GM12891 (cell line): ENCODE measurements at regions not wholly inside any gene's neighbourhood (a gene's known extent, or its start where the extent isn't known, plus 50 kb on each side); places are given as distances from the start of the nearest gene placed in this dataset.

ENCODE experiments used
- DNase-seq: peaks from one replicate; pipeline ENCODE4 v3.0.0; 2011; ENCODE audit warnings: low spot score; ENCODE audit not compliant: insufficient read length
- FAIRE-seq: peaks from 2 replicates; lab custom pipeline; 2011; peaks lifted over from hg19 to GRCh38; lab: Jason Lieb, UNC
- PAX5 ChIP-seq: IDR thresholded peaks from 2 replicates; pipeline ENCODE4 v1.6.1; 2011; ENCODE audit warnings: low read length, moderate library complexity, mild to moderate bottlenecking; ENCODE audit not compliant: insufficient read depth, severe bottlenecking
- POLR2A ChIP-seq: IDR thresholded peaks from 2 replicates; pipeline ENCODE4 v1.6.1; 2011; ENCODE audit warnings: low read depth, low read length, control low read depth
- POLR2AphosphoS5 ChIP-seq: IDR thresholded peaks from 2 replicates; pipeline ENCODE4 v1.6.1; 2011; ENCODE audit warnings: low read depth, low read length, control low read depth
- POU2F2 ChIP-seq: IDR thresholded peaks from 2 replicates; pipeline ENCODE4 v1.6.1; 2011; ENCODE audit warnings: low read depth, mild to moderate bottlenecking, control low read depth, low read length, moderate library complexity
- SPI1 ChIP-seq: IDR thresholded peaks from 2 replicates; pipeline ENCODE4 v1.6.1; 2011; ENCODE audit warnings: low read depth, low read length, control low read depth
- TAF1 ChIP-seq: IDR thresholded peaks from 2 replicates; pipeline ENCODE4 v1.6.1; 2011; ENCODE audit warnings: low read depth, low read length, control low read depth

DNA sequence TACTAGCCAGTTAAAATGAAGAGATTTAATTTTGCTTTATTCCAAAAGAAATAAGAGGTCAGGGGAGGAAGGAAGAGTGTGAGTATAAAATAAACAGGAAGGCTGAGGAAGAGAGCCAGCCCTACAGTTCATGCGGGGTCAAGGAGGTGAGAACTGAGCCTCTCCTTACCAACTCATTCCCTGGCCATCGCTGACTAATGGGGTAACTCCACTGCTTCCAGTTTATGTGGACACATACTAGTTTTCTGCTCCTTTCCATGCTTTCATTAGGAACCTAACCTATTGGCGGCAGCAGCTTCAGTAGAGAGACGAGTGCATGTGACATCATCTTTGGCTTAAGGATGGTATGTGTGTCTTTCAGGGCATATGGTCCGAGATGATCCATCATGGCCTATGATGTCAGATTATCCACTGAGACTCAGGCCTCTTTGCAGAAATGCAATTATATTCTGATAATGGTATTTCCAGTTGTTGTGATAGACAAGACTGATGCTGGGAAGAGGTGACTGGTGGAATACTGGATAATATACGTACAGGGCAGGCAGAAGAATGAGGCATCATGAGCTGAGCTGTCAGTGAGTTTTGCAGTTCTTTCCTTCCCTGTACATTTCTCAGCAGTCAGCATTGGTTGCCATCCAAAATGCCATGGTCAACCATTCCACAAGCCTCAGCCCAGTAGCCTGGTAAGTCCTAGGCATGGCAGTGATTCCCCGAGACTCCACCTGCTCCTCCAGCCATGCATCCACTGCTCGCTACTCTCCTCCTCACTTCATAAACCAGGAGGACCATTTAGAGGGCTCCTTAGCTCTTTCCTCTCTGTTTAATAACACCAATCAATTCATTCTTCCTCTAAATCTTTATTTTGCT is 184.6 kb upstream of the OSR1 start:
- FAIRE-seq = no peak
- DNase-seq = no peak
- TF ChIP-seq PAX5 (no peak), POU2F2 (no peak), SPI1 (no peak), POLR2AphosphoS5 (no peak), POLR2A (no peak), TAF1 (no peak)

DNA sequence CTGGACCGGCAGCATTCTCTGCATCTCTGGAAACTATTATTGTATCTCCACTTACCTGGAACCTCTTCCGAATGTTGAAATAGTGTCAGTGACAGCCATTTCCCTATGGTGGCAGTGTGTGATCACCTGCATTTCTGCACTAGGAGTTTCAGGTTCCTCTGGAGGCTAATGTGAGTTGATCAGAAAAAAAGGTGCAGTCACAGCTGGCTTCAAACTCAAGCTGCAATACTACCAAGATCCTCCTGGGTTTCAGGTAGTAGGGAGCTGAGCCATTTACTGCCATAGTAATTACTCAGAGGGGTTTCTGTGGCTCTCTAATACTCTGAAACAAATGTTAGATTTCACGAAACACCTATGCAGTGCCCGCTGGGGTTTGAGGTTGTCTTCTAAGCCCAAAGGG is 183.5 kb upstream of the OSR1 start:
- TF ChIP-seq PAX5 = no peak
- no peak for TF ChIP-seq TAF1
- TF ChIP-seq POU2F2 = no peak
- no peak for TF ChIP-seq SPI1
- no peak for TF ChIP-seq POLR2A
- TF ChIP-seq POLR2AphosphoS5 = no peak
- DNase-seq (no peak), FAIRE-seq (no peak)

DNA sequence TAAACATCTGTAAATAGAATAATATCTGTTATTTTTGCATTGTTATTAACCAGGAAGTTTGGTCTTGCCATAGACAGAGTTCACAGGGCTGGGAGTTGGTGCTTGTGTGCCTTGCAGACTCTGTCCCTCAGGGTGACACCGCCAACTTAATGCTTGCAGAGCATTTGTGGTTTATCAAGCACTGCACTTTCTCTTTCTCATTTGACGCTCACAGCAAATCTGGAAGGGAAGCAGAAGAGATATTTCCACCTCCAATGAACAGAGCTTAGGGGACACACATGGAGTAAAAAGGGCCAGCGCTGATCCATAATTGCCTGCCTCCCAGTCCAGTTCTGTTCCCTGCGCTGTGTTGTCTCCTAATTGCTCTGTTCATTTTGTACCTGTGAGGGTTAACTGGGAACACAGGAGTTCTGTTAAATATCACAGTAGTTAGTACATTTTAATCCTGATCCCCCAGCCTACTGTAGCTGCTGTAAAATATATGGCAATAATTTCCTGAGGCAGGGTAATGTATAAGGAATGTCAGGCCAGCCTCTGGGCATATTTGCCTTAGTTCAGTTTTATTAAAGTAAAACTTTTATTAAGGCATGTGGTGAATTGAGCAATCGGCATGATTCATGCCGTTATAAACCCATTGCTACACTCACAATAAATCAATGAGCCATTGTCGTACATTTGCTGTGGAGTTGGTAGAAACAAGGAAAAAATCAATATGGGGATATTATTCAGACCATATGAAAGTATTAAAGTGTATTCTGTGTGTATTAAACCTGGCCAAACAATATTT is 182.5 kb upstream of the OSR1 start:
- no peak for FAIRE-seq
- TF ChIP-seq POLR2A (no peak), POU2F2 (no peak), TAF1 (no peak), SPI1 (no peak), POLR2AphosphoS5 (no peak), PAX5 (no peak)
- DNase-seq = no peak

DNA sequence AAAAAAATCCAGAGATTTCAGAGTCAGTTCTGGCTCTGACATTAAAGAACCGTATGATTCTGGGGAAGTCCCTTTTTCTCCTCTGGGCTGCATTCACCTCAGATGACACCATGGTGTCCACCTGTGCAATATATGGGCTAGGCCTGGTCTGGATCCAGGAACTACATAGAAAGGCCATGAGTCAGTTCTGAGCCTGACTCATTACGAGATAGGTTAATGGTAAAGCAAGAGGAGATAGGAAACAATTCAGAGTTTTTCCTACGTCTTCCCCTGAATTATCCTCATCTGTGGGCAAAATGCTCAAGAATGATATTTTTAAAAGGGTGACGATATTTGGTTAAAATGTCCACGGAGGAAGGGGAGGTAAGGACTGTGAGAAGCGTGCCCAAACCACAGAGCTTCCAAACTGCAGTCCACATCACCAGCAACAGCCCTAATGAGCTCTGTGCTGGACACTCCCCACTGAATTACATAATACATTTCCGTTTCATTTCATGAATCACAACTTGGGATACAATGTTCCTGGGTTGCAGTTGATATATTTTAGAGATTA is 180.1 kb upstream of the OSR1 start:
- DNase-seq = no peak
- no peak for TF ChIP-seq TAF1
- TF ChIP-seq POLR2AphosphoS5 = no peak
- TF ChIP-seq POU2F2 = no peak
- TF ChIP-seq PAX5 = no peak
- TF ChIP-seq POLR2A = no peak
- no peak for TF ChIP-seq SPI1
- no peak for FAIRE-seq

DNA sequence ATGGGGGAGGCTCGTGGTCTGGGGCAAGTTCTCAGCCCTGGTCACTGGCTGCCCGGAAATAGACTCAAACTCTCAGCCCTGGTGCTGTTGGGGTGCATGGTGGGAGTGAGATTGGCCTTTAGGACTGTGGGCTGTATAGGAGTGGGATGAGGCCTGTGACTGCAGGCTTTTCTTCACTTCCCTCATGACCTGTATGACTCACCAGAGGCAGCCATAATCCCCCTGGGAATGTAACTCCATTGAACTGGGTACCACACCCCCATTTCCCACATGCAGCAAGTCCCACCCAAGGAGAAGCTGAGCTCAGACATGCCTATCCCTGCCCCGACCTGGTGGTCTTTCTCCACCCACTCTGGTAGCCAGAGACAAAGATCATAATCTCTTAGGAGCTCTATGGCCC is 177.7 kb upstream of the OSR1 start:
- TF ChIP-seq TAF1 (no peak), PAX5 (no peak), POU2F2 (no peak), POLR2AphosphoS5 (no peak), POLR2A (no peak), SPI1 (no peak)
- DNase-seq (no peak), FAIRE-seq (no peak)

DNA sequence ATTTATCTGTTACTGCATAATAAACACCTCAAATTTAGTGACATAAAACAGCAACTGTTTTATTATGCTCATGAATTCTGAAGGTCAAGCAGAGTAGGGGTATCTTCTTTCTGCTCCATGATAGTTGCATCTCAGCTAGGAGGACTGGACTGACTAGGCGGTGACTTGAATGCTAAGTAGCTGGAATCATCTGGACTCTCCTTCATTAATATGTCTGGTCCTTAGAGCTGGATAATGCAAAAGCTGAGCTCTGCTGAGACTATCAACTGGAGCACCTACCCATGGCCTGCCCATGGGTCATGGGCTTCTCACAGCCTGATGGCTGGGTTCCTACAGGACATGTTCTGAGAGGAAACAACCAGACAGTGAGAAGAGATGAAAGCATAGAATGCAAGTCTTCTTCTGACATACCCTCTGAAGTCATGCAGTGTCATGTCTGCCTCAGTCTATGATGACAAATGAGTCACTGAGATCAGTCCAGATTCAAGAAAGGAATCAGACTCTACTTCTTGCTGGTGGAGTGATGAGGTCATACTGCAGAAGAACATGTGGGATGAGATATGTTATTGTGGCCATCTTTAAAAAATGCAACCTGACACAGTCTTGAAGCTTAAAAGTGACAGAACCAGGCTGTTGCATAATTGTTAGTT is 174.2 kb upstream of the OSR1 start:
- no peak for TF ChIP-seq TAF1
- no peak for TF ChIP-seq PAX5
- no peak for TF ChIP-seq POU2F2
- TF ChIP-seq POLR2A = no peak
- no peak for TF ChIP-seq SPI1
- FAIRE-seq = no peak

DNA sequence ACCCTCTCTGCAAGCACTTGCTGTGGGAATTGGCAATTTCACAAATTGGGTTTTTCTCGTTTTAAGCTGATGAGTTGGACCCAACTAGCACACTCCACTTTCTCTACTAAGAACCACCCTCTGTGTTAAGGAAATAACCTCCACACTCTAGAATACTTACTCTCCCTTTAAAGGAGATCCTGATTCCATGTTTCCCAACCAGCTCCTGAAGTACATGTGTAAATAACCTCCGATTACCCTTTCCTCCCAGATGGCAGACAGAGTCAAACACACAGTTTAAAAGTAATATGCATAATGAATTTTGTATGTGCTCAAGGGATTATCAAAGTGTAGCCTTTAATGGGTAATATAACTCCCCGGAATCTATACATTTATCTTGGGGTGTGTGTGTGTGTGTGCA is 171.3 kb upstream of the OSR1 start:
- TF ChIP-seq SPI1 = no peak
- no peak for TF ChIP-seq POLR2AphosphoS5
- no peak for TF ChIP-seq TAF1
- TF ChIP-seq POLR2A = no peak
- TF ChIP-seq POU2F2 = no peak
- TF ChIP-seq PAX5 = no peak
- DNase-seq (no peak), FAIRE-seq (no peak)

More for the DNA sequence above, 174.2 kb upstream of the OSR1 start:
- no peak for DNase-seq

DNA sequence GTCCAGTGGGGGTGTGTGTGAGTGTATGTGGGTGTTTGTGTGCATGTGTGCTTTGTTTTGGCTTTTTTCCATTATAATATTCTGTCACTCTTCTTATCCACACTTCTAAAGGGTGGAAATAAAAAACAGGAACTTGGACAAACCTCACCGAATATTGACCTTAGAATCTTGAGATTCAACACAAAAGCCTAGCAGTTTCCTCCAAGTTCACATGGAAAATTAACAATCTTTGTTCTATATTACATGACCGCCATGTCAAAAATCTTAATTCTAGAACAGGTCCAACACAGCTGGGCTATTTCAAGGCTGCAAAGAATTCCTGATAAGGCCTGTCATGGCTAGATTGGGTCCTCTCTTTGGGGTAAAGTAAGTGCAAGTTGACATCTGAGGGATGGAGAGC is 169.3 kb upstream of the OSR1 start:
- TF ChIP-seq POLR2AphosphoS5 (no peak), PAX5 (no peak), SPI1 (no peak), POLR2A (no peak)
- DNase-seq = no peak
- no peak for FAIRE-seq

DNA sequence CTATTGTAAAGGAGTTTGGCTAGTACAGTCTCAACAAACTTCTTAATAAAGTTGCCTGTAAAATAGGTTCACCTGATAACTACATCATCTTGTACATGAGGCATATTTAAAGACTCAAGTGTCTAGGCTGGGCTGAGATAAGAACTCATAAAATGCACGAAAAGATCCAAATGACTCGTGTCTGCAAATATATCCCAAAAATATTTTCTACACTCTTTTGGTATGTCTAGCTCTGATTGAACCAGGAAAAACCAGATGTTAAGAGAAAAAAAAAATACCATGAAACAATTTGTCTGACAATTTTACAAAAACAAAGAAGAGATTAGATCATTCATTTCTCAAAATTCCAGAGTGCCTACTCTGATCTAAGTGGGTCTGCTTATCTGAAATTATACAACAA is 166.9 kb upstream of the OSR1 start:
- FAIRE-seq = no peak
- TF ChIP-seq POU2F2 = no peak
- no peak for TF ChIP-seq TAF1
- no peak for TF ChIP-seq SPI1
- TF ChIP-seq POLR2AphosphoS5 = no peak
- no peak for TF ChIP-seq PAX5
- TF ChIP-seq POLR2A = no peak
- DNase-seq = no peak
